ENCODE measurements at regions not wholly inside any gene's neighbourhood (a gene's known extent, or its start where the extent isn't known, plus 50 kb on each side); places are given as distances from the start of the nearest gene placed in this dataset.
A peak's percentile ranks its signal among the peaks of the same experiment; 100 is the strongest.

- Histone ChIP-seq H3K9me3 (no peaks in the 10 kb centered on the region), H3K36me3 (no peaks in the 10 kb centered on the region), H3K4me1 (no peaks in the 10 kb centered on the region), H3K4me3 (no peak overlapping the region), H3K27ac (no peak overlapping the region), H3K27me3 (no peaks in the 10 kb centered on the region)
- no peak for DNase-seq
- TF ChIP-seq, protein P1, sequence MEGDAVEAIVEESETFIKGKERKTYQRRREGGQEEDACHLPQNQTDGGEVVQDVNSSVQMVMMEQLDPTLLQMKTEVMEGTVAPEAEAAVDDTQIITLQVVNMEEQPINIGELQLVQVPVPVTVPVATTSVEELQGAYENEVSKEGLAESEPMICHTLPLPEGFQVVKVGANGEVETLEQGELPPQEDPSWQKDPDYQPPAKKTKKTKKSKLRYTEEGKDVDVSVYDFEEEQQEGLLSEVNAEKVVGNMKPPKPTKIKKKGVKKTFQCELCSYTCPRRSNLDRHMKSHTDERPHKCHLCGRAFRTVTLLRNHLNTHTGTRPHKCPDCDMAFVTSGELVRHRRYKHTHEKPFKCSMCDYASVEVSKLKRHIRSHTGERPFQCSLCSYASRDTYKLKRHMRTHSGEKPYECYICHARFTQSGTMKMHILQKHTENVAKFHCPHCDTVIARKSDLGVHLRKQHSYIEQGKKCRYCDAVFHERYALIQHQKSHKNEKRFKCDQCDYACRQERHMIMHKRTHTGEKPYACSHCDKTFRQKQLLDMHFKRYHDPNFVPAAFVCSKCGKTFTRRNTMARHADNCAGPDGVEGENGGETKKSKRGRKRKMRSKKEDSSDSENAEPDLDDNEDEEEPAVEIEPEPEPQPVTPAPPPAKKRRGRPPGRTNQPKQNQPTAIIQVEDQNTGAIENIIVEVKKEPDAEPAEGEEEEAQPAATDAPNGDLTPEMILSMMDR (IDR thresholded peaks at IDR 0.05), result no peak
- TF ChIP-seq POLR2A (IDR thresholded peaks at IDR 0.05), result no peak
Measured at GRCh38 chr17:34776456-34777443, 184.5 kb downstream of the CCT6B start.

DNA sequence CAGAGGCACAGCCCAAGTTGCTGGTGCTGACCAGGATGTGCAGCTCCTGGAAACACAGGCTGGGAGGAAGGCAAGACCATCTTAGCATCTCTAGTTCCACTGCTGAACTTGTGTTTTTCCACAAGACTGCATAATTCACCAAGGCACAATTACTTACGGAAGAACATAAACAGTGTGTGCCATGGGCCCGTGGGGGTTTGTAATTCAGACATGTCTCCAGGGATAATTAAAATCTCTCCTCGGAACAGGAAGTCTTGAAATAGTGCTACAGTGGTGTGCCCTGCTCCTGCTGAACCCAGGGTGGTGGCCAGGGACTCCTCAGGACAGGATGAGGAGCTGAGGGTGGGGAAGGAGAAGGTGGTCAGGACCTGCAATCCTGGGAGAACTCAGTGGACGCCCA lies 188.2 kb downstream of the CCT6B start:
- no peak overlapping the region for H3K4me3 ChIP-seq
- no peak overlapping the region for H3K27ac ChIP-seq
- TF ChIP-seq, protein P1 (IDR thresholded peaks at IDR 0.05), result no peak
- TF ChIP-seq POLR2A (IDR thresholded peaks at IDR 0.05), result no peak
- H3K36me3 ChIP-seq, result no peaks in the 10 kb centered on the region
- peak in 1 of 3 donors; percentile 24 for DNase-seq
- H3K9me3 ChIP-seq, result no peaks in the 10 kb centered on the region
- H3K4me1 ChIP-seq, result no peaks in the 10 kb centered on the region
- H3K27me3 ChIP-seq, result no peaks in the 10 kb centered on the region

- Histone ChIP-seq H3K4me1 (no peaks in the 10 kb centered on the region), H3K4me3 (no peak overlapping the region)
Measured at GRCh38 chr17:34771891-34772290, 189.4 kb downstream of the CCT6B start.

GRCh38 chr17:34770586-34770985 lies 190.7 kb downstream of the CCT6B start:
- H3K27me3 ChIP-seq, result no peaks in the 10 kb centered on the region
- TF ChIP-seq POLR2A (IDR thresholded peaks at IDR 0.05), result no peak
- TF ChIP-seq, protein P1 (IDR thresholded peaks at IDR 0.05), result no peak
- no peaks in the 10 kb centered on the region for H3K9me3 ChIP-seq
- H3K36me3 ChIP-seq, result no peaks in the 10 kb centered on the region
- no peaks in the 10 kb centered on the region for H3K4me1 ChIP-seq
- no peak for DNase-seq
- no peak overlapping the region for H3K4me3 ChIP-seq
- H3K27ac ChIP-seq, result no peak overlapping the region

More at GRCh38 chr17:34771891-34772290, 189.4 kb downstream of the CCT6B start:
- Histone ChIP-seq H3K36me3 (no peaks in the 10 kb centered on the region), H3K27me3 (no peaks in the 10 kb centered on the region), H3K27ac (no peak overlapping the region), H3K9me3 (no peaks in the 10 kb centered on the region)
- peak in 1 of 3 donors; percentile 10 for DNase-seq
- TF ChIP-seq, protein P1 (IDR thresholded peaks at IDR 0.05), result no peak
- TF ChIP-seq POLR2A (IDR thresholded peaks at IDR 0.05), result no peak

- no peaks in the 10 kb centered on the region for H3K27me3 ChIP-seq
- no peak for DNase-seq
- no peaks in the 10 kb centered on the region for H3K36me3 ChIP-seq
- no peak overlapping the region for H3K27ac ChIP-seq
- TF ChIP-seq POLR2A (IDR thresholded peaks at IDR 0.05), result no peak
- TF ChIP-seq, protein P1 (IDR thresholded peaks at IDR 0.05), result no peak
- no peaks in the 10 kb centered on the region for H3K4me1 ChIP-seq
- no peaks in the 10 kb centered on the region for H3K9me3 ChIP-seq
- H3K4me3 ChIP-seq, result no peak overlapping the region
Measured at GRCh38 chr17:34769899-34770298, 190.5 kb downstream of the TMEM132E start.
